ENCODE measurements at regions not wholly inside any gene's neighbourhood (a gene's known extent, or its start where the extent isn't known, plus 50 kb on each side); places are given as distances from the start of the nearest gene placed in this dataset.

- TF ChIP-seq STAT5B (CRISPR knock-in tag; IDR thresholded peaks at IDR 0.05) (no peak), U2AF1 (optimal IDR thresholded peaks at IDR 0.05; ENCODE audit: low read depth, low read length) (no peak), SLC30A9 (CRISPR knock-in tag; IDR thresholded peaks at IDR 0.05) (no peak), FOXK1 (CRISPR knock-in tag; IDR thresholded peaks at IDR 0.05; ENCODE audit: borderline replicate concordance) (no peak), MXI1 (IDR thresholded peaks at IDR 0.05; ENCODE audit: low read depth, low read length) (no peak)
These were observed 102.8 kb upstream of the CCL1 start (continued) for GRCh38 chr17:34465789-34466188.

GRCh38 chr17:34464812-34465211, 101.8 kb upstream of the CCL1 start:
- in situ Hi-C loops (cut with MboI) (no loop called here), intact Hi-C loops (cut with micrococcal nuclease) (no loop called here)
- BruUV-seq (replicated peaks): no TSS peak
- Histone ChIP-seq H3K27ac (ENCODE audit: extremely low read depth, low read depth, low read length) (no peak overlapping the region), H3K9ac (ENCODE audit: insufficient read depth in 1 of 2, low read depth in 2 of 2, low read length in 2 of 2) (no peak overlapping the region), H3K27me3 (ENCODE audit: control insufficient read depth in 2 of 2, insufficient read depth in 2 of 2, low read length in 2 of 2) (peaks cover 2 to 35% of the 10 kb centered on the region in 2 experiments; a peak in 1 of 5 replicates), H2AFZ (ENCODE audit: low read depth, low read length) (no peak overlapping the region), H4K20me1 (replicated peaks; ENCODE audit: control insufficient read depth, insufficient read depth, low read length) (peaks cover 4% of the 10 kb centered on the region; the same call in 1 of the 2 replicates), H3K4me3 (no peak overlapping the region), H3K79me2 (ENCODE audit: control insufficient read depth, insufficient read depth, low read length) (no peaks in the 10 kb centered on the region), H3K9me3 (replicated peaks; ENCODE audit: control insufficient read depth, insufficient read depth, low read depth, low read length) (no peaks in the 10 kb centered on the region), H3K4me1 (replicated peaks in 1 of 2; ENCODE audit: control insufficient read depth in 2 of 2, insufficient read depth in 2 of 2, low read length in 2 of 2) (no peaks in the 10 kb centered on the region), H3K9me1 (ENCODE audit: control insufficient read depth, insufficient read depth, low read length) (no peaks in the 10 kb centered on the region), H3K4me2 (ENCODE audit: insufficient read depth, low read length) (no peak overlapping the region), H3K36me3 (ENCODE audit: control insufficient read depth, insufficient read depth, low read length) (no peaks in the 10 kb centered on the region)
- POLR2A ChIA-PET: no interaction called here
- no peak for TF ChIP-seq ZNF316 (IDR thresholded peaks at IDR 0.05)
- no peak for TF ChIP-seq MITF (IDR thresholded peaks at IDR 0.05)
- TF ChIP-seq ZBTB26 (CRISPR knock-in tag; IDR thresholded peaks at IDR 0.05): no peak
- TF ChIP-seq ZNF740 (CRISPR knock-in tag; IDR thresholded peaks at IDR 0.05): no peak
- no peak for TF ChIP-seq ZNF740 (tag; IDR thresholded peaks at IDR 0.05)
- TF ChIP-seq EHMT2 (IDR thresholded peaks at IDR 0.05): no peak
- TF ChIP-seq SOX6 (IDR thresholded peaks at IDR 0.05): no peak
- TF ChIP-seq ZNF717 (CRISPR knock-in tag; IDR thresholded peaks at IDR 0.05): no peak
- TF ChIP-seq SIRT6 (IDR thresholded peaks at IDR 0.05; ENCODE audit: low read depth, low read length): no peak
- no peak for TF ChIP-seq EWSR1 (IDR thresholded peaks at IDR 0.05; ENCODE audit: borderline replicate concordance, low read depth, partially characterized antibody)
- DNase-seq (ENCODE audit: extremely low read depth in 1 of 4, low spot score in 3 of 4) (no peak), ATAC-seq (no peak), FAIRE-seq (no peak)
- WGBS (ENCODE audit: insufficient coverage, low coverage, missing lambda C conversion rate): 0% methylated on average over 4 of the region's 4 CpGs
- CTCF ChIA-PET (ENCODE audit: low intra/inter-chr PET ratio): no interaction called here
